ENCODE measurements at regions not wholly inside any gene's neighbourhood (a gene's known extent, or its start where the extent isn't known, plus 50 kb on each side); places are given as distances from the start of the nearest gene placed in this dataset.

- no peaks in the 10 kb centered on the region for H3K36me3 ChIP-seq (ENCODE audit: control insufficient read depth, insufficient read depth, low read length)
- Mint-ChIP-seq H3K4me1 (ENCODE audit: low read depth, unreplicated experiment) (no peaks in the 10 kb centered on the region), H3K36me3 (ENCODE audit: insufficient read depth, unreplicated experiment) (no peaks in the 10 kb centered on the region), H3K27ac (ENCODE audit: unreplicated experiment) (no peak overlapping the region), H3K9me3 (ENCODE audit: unreplicated experiment) (no peaks in the 10 kb centered on the region), H3K27me3 (ENCODE audit: insufficient read depth, unreplicated experiment) (peaks cover 11% of the 10 kb centered on the region), H3K4me3 (ENCODE audit: unreplicated experiment) (no peak overlapping the region)
- no peaks in the 10 kb centered on the region; the same call in 1 of the 2 replicates for H3K27me3 ChIP-seq (replicated peaks; ENCODE audit: control insufficient read depth, insufficient read depth, low read length)
- ChIA-PET POLR2A (no interaction called here), CTCF (no interaction called here)
- intact Hi-C loops (cut with micrococcal nuclease; ENCODE audit: unreplicated experiment) = no loop called here
- no TSS peak for BruUV-seq (replicated peaks)
- H3K9me3 ChIP-seq = no peaks in the 10 kb centered on the region
- TF ChIP-seq CTCF (IDR thresholded peaks at IDR 0.05; ENCODE audit: insufficient read depth in 1 of 2, low read depth in 1 of 2, low read length in 1 of 2, severe bottlenecking in 1 of 2, unreplicated experiment in 1 of 2) = no peak
- H3K4me3 ChIP-seq (ENCODE audit: low read depth, low read length) = no peak overlapping the region
- no peaks in the 10 kb centered on the region for H3K4me1 ChIP-seq
- no peak for DNase-seq
Measured at GRCh38 chr12:67457136-67457535, 188.0 kb downstream of the CAND1 start.

- H3K27me3 Mint-ChIP-seq (ENCODE audit: insufficient read depth, unreplicated experiment) = peaks cover 8% of the 10 kb centered on the region
- no peaks in the 10 kb centered on the region for H3K4me1 ChIP-seq
- H3K36me3 Mint-ChIP-seq (ENCODE audit: insufficient read depth, unreplicated experiment) = no peaks in the 10 kb centered on the region
- H3K27ac Mint-ChIP-seq (ENCODE audit: unreplicated experiment) = no peak overlapping the region
- H3K9me3 ChIP-seq = no peaks in the 10 kb centered on the region
- H3K27me3 ChIP-seq (replicated peaks; ENCODE audit: control insufficient read depth, insufficient read depth, low read length) = no peaks in the 10 kb centered on the region; the same call in 1 of the 2 replicates
- ChIA-PET POLR2A (no interaction called here), CTCF (no interaction called here)
- no peak for DNase-seq
- H3K36me3 ChIP-seq (ENCODE audit: control insufficient read depth, insufficient read depth, low read length) = no peaks in the 10 kb centered on the region
- no peak overlapping the region for H3K4me3 ChIP-seq (ENCODE audit: low read depth, low read length)
- H3K4me3 Mint-ChIP-seq (ENCODE audit: unreplicated experiment) = no peak overlapping the region
- intact Hi-C loops (cut with micrococcal nuclease; ENCODE audit: unreplicated experiment) = no loop called here
- no TSS peak for BruUV-seq (replicated peaks)
- H3K9me3 Mint-ChIP-seq (ENCODE audit: unreplicated experiment) = no peaks in the 10 kb centered on the region
- peak in 1 of 2 experiments; percentile 29 for TF ChIP-seq CTCF (IDR thresholded peaks at IDR 0.05; ENCODE audit: insufficient read depth in 1 of 2, low read depth in 1 of 2, low read length in 1 of 2, severe bottlenecking in 1 of 2, unreplicated experiment in 1 of 2)
- H3K4me1 Mint-ChIP-seq (ENCODE audit: low read depth, unreplicated experiment) = no peaks in the 10 kb centered on the region
Measured at GRCh38 chr12:67457778-67458665, 188.9 kb downstream of the CAND1 start.

GRCh38 chr12:67459173-67459572 is 189.4 kb upstream of the DYRK2 start:
- Histone ChIP-seq H3K27me3 (replicated peaks; ENCODE audit: control insufficient read depth, insufficient read depth, low read length) (no peaks in the 10 kb centered on the region; the same call in 1 of the 2 replicates), H3K36me3 (ENCODE audit: control insufficient read depth, insufficient read depth, low read length) (no peaks in the 10 kb centered on the region), H3K4me3 (ENCODE audit: low read depth, low read length) (no peak overlapping the region), H3K4me1 (no peaks in the 10 kb centered on the region), H3K9me3 (no peaks in the 10 kb centered on the region)
- no peak overlapping the region for H3K4me3 Mint-ChIP-seq (ENCODE audit: unreplicated experiment)
- CTCF ChIA-PET = no interaction called here
- H3K9me3 Mint-ChIP-seq (ENCODE audit: unreplicated experiment) = no peaks in the 10 kb centered on the region
- no TSS peak for BruUV-seq (replicated peaks)
- H3K27me3 Mint-ChIP-seq (ENCODE audit: insufficient read depth, unreplicated experiment) = peaks cover 3% of the 10 kb centered on the region
- intact Hi-C loops (cut with micrococcal nuclease; ENCODE audit: unreplicated experiment) = no loop called here
- no peak for TF ChIP-seq CTCF (IDR thresholded peaks at IDR 0.05; ENCODE audit: insufficient read depth in 1 of 2, low read depth in 1 of 2, low read length in 1 of 2, severe bottlenecking in 1 of 2, unreplicated experiment in 1 of 2)
- H3K36me3 Mint-ChIP-seq (ENCODE audit: insufficient read depth, unreplicated experiment) = no peaks in the 10 kb centered on the region
- POLR2A ChIA-PET = no interaction called here
- H3K27ac Mint-ChIP-seq (ENCODE audit: unreplicated experiment) = no peak overlapping the region
- no peaks in the 10 kb centered on the region for H3K4me1 Mint-ChIP-seq (ENCODE audit: low read depth, unreplicated experiment)
- DNase-seq = no peak

Data from Caco-2 (cell line).